PC-3 (cell line): ENCODE measurements at regions not wholly inside any gene's neighbourhood (a gene's known extent, or its start where the extent isn't known, plus 50 kb on each side); places are given as distances from the start of the nearest gene placed in this dataset.

Experiments used
- CTCF ChIP-seq: fragments of 300-600 bp; sonication (generic); conservative IDR thresholded peaks from 2 replicates; pipeline ENCODE4 v1.5.1; 2017; ENCODE audit warnings: antibody characterized with exemption, low read depth, mild to moderate bottlenecking, low read length
- EZH2phosphoT487 ChIP-seq: fragments of 300-600 bp; sonication (generic); IDR thresholded peaks from 2 replicates; pipeline ENCODE4 v1.6.1; 2018; ENCODE audit warnings: mild to moderate bottlenecking, antibody characterized with exemption, low read length, borderline replicate concordance

- TF ChIP-seq CTCF, result no peak
- TF ChIP-seq EZH2phosphoT487, result no peak
These were observed 668.9 kb upstream of the CITED2 start for GRCh38 chr6:140043357-140043756.
